Activated effector memory CD4-positive, alpha-beta T cell treated with anti-CD3 and anti-CD28 coated beads, Interleukin-2, amount 50 U/mL, for 16 hours (primary cell): ENCODE measurements at regions not wholly inside any gene's neighbourhood (a gene's known extent, or its start where the extent isn't known, plus 50 kb on each side); places are given as distances from the start of the nearest gene placed in this dataset.
A peak's percentile ranks its signal among the peaks of the same experiment; 100 is the strongest.

Experiments used
- DNase-seq: peaks from one replicate; pipeline ENCODE4 v3.0.0-alpha.2; 2020

GRCh38 chr6:90463359-90463758, 123.5 kb downstream of the MAP3K7 start:
- DNase-seq = peak; percentile 74

- no peak for DNase-seq
Observed at GRCh38 chr6:90462102-90462501, 124.8 kb downstream of the MAP3K7 start.

GRCh38 chr6:90461383-90461782, 125.5 kb downstream of the MAP3K7 start:
- no peak for DNase-seq

GRCh38 chr6:90460051-90460450, 126.8 kb downstream of the MAP3K7 start:
- peak; percentile 68 for DNase-seq

GRCh38 chr6:90459225-90459758, 127.6 kb downstream of the MAP3K7 start:
- no peak for DNase-seq

GRCh38 chr6:90458353-90459224, 128.3 kb downstream of the MAP3K7 start:
- peak; percentile 90 for DNase-seq

GRCh38 chr6:90457867-90458259, 129.0 kb downstream of the MAP3K7 start:
- DNase-seq = no peak

GRCh38 chr6:90456997-90457866, 129.6 kb downstream of the MAP3K7 start:
- DNase-seq = peak; percentile 72

- DNase-seq = no peak
Observed at GRCh38 chr6:90456001-90456400, 130.9 kb downstream of the MAP3K7 start.

GRCh38 chr6:90454836-90455427, 131.9 kb downstream of the MAP3K7 start:
- DNase-seq = no peak

GRCh38 chr6:90450268-90450953, 136.5 kb downstream of the MAP3K7 start:
- no peak for DNase-seq

GRCh38 chr6:90449311-90449710, 137.6 kb downstream of the MAP3K7 start:
- DNase-seq = no peak

- no peak for DNase-seq
Observed at GRCh38 chr6:90448836-90449235, 138.0 kb downstream of the MAP3K7 start.

GRCh38 chr6:90446164-90446563, 140.7 kb downstream of the MAP3K7 start:
- DNase-seq = no peak

GRCh38 chr6:90445533-90446108, 141.3 kb downstream of the MAP3K7 start:
- no peak for DNase-seq

GRCh38 chr6:90444160-90444714, 142.6 kb downstream of the MAP3K7 start:
- DNase-seq = no peak

- no peak for DNase-seq
Observed at GRCh38 chr6:90442366-90442765, 144.5 kb downstream of the MAP3K7 start.

GRCh38 chr6:90440586-90441283, 144.1 kb upstream of the BACH2 start:
- no peak for DNase-seq

GRCh38 chr6:90439586-90439985, 142.9 kb upstream of the BACH2 start:
- no peak for DNase-seq

GRCh38 chr6:90436403-90436802, 139.8 kb upstream of the BACH2 start:
- DNase-seq = no peak

- no peak for DNase-seq
Observed at GRCh38 chr6:90435207-90435899, 138.7 kb upstream of the BACH2 start.
